ENCODE measurements at regions not wholly inside any gene's neighbourhood (a gene's known extent, or its start where the extent isn't known, plus 50 kb on each side); places are given as distances from the start of the nearest gene placed in this dataset.

DNA sequence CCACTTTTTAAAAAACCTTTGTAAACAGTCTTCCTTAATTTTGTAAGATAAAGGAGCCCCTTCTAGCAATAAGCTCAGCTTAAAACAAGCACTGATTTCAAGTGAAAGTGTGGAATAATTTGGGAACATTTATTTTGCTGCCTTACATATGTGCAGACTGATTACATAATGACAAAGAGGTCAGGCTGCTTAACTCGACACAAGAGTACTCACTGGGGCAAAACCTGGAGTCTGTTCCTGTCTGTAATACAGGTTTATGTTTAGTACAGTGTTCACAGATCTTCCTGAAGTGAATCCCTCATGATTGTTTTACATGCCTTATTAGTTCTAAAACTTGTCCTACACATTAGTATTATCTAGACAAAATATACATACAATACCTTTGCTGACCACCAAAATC lies 609.8 kb downstream of the LMO7 start:
- FAIRE-seq: no peak
- no peak overlapping the region for H4K8ac ChIP-seq (ENCODE audit: extremely low read depth, insufficient read depth, low read length)
- DNase-seq (ENCODE audit: low read depth in 1 of 2, low spot score in 2 of 2): no peak
- H3K23ac ChIP-seq (ENCODE audit: insufficient read length): no peak overlapping the region
- no peak overlapping the region for H4K91ac ChIP-seq (replicated peaks; ENCODE audit: insufficient read length, low read length)
- 89% methylated on average over 1 of the region's 1 CpG; no CpG with 5 or more reads in 1 of the 2 experiments for WGBS, 2 experiments (ENCODE audit: extremely low coverage in 1 of 2, insufficient coverage in 1 of 2, insufficient read length in 1 of 2, insufficient replicate concordance in 2 of 2, low coverage in 1 of 2, low lambda C conversion rate in 2 of 2, missing lambda C conversion rate in 1 of 2)
- no peak overlapping the region for H3K14ac ChIP-seq (ENCODE audit: insufficient read length)
- no peak overlapping the region for H2BK5ac ChIP-seq (ENCODE audit: low read depth, low read length)
- no peak overlapping the region for H3K27ac ChIP-seq (ENCODE audit: low read depth, low read length)
- H4K5ac ChIP-seq (ENCODE audit: insufficient read length, low read depth, low read length): no peak overlapping the region
- no peak overlapping the region for H3K18ac ChIP-seq (ENCODE audit: extremely low read depth, low read length)
- ChIA-PET POLR2A (ENCODE audit: partially characterized antibody) (no interaction called here), CTCF (ENCODE audit: partially characterized antibody) (no interaction called here)
- no peak overlapping the region for H3K4me2 ChIP-seq (ENCODE audit: insufficient read depth in 1 of 2, low read depth in 2 of 2, low read length in 2 of 2)
- no peaks in the 10 kb centered on the region for H3K79me1 ChIP-seq (ENCODE audit: low read depth, low read length)
- TF ChIP-seq SAP30 (IDR thresholded peaks at IDR 0.05; ENCODE audit: insufficient read depth, insufficient replicate concordance, low read length) (no peak), ATF2 (IDR thresholded peaks at IDR 0.05; ENCODE audit: low read length) (no peak), JUN (IDR thresholded peaks at IDR 0.05; ENCODE audit: low read depth, low read length) (no peak), SIRT6 (IDR thresholded peaks at IDR 0.05; ENCODE audit: low read length) (no peak), NRF1 (IDR thresholded peaks at IDR 0.05; ENCODE audit: low read depth, low read length) (no peak), KDM5A (IDR thresholded peaks at IDR 0.05; ENCODE audit: low read length) (no peak), RXRA (IDR thresholded peaks at IDR 0.05; ENCODE audit: insufficient read depth, low read depth, low read length) (no peak), RFX5 (IDR thresholded peaks at IDR 0.05; ENCODE audit: borderline replicate concordance, low read depth, low read length) (no peak), BRCA1 (IDR thresholded peaks at IDR 0.05; ENCODE audit: low read depth, low read length) (no peak), SP4 (IDR thresholded peaks at IDR 0.05; ENCODE audit: low read length) (no peak), TAF7 (optimal IDR thresholded peaks at IDR 0.05; ENCODE audit: borderline replicate concordance, low read depth, low read length) (no peak), HDAC2 (IDR thresholded peaks at IDR 0.05; ENCODE audit: borderline replicate concordance in 1 of 2, low read depth in 2 of 2, low read length in 2 of 2) (no peak), CEBPB (IDR thresholded peaks at IDR 0.05; ENCODE audit: low read depth, low read length) (no peak), MAFK (IDR thresholded peaks at IDR 0.05; ENCODE audit: low read depth, low read length) (no peak)
- no peaks in the 10 kb centered on the region for H4K20me1 ChIP-seq (replicated peaks in 1 of 2; ENCODE audit: control insufficient read depth in 1 of 2, insufficient read depth in 2 of 2, low read length in 2 of 2)
- no peaks in the 10 kb centered on the region; a peak in 1 of 4 replicates for H3K9me3 ChIP-seq (ENCODE audit: insufficient read depth in 2 of 2, low read depth in 1 of 2, low read length in 1 of 2)
- no peak overlapping the region for H3K4ac ChIP-seq (replicated peaks; ENCODE audit: insufficient read length, low read depth, low read length)
- no peak overlapping the region for H2AK5ac ChIP-seq (ENCODE audit: low read depth, low read length)
- H3K36me3 ChIP-seq (ENCODE audit: control insufficient read depth in 2 of 4, insufficient read depth in 4 of 4, low read length in 3 of 4): no peaks in the 10 kb centered on the region
- no peak overlapping the region for H3K9ac ChIP-seq (replicated peaks in 1 of 4; ENCODE audit: extremely low read depth in 1 of 4, low read depth in 3 of 4, low read length in 3 of 4)
- no peaks in the 10 kb centered on the region for H3K79me2 ChIP-seq (ENCODE audit: control insufficient read depth in 1 of 2, insufficient read depth in 2 of 2, low read length in 2 of 2)
- no peaks in the 10 kb centered on the region for H3K27me3 ChIP-seq (replicated peaks in 1 of 4; ENCODE audit: control insufficient read depth in 3 of 4, extremely low read depth in 1 of 4, insufficient read depth in 3 of 4, low read length in 3 of 4)
- no peaks in the 10 kb centered on the region; a peak in 1 of 7 replicates for H3K4me1 ChIP-seq (replicated peaks in 1 of 4; ENCODE audit: control insufficient read depth in 3 of 4, insufficient read depth in 4 of 4, low read length in 3 of 4)
- no peak overlapping the region for H2BK15ac ChIP-seq (ENCODE audit: low read length)
- no peak overlapping the region for H2BK12ac ChIP-seq (ENCODE audit: low read depth, low read length)
- no peak overlapping the region for H2BK120ac ChIP-seq (replicated peaks; ENCODE audit: low read depth, low read length)
- H3K4me3 ChIP-seq (ENCODE audit: extremely low read depth in 1 of 4, insufficient read depth in 2 of 4, low read depth in 3 of 4, low read length in 4 of 4): no peak overlapping the region
- H2BK20ac ChIP-seq (ENCODE audit: low read length): no peak overlapping the region
- H3K23me2 ChIP-seq (ENCODE audit: low read depth, low read length): no peaks in the 10 kb centered on the region
- no peak overlapping the region for H2AFZ ChIP-seq (ENCODE audit: low read length)
- no peak overlapping the region for H3K56ac ChIP-seq (replicated peaks; ENCODE audit: insufficient read length, low read depth, low read length)

All from H1 (cell line).